ENCODE measurements at regions not wholly inside any gene's neighbourhood (a gene's known extent, or its start where the extent isn't known, plus 50 kb on each side); places are given as distances from the start of the nearest gene placed in this dataset.

- Histone ChIP-seq H4K5ac (ENCODE audit: insufficient read length, low read depth, low read length) (no peak overlapping the region), H4K8ac (replicated peaks; ENCODE audit: insufficient read length, low read depth, low read length) (no peak overlapping the region), H3K23me2 (ENCODE audit: insufficient read length, low read depth, low read length, poor library complexity, severe bottlenecking) (no peaks in the 10 kb centered on the region), H2BK5ac (ENCODE audit: insufficient read length, low read length) (no peak overlapping the region), H3K23ac (ENCODE audit: insufficient read length, low read depth, low read length) (no peak overlapping the region), H3K79me1 (ENCODE audit: insufficient read depth, low read depth, low read length, poor library complexity, severe bottlenecking) (no peaks in the 10 kb centered on the region), H3K27me3 (ENCODE audit: insufficient read depth, low read length) (no peaks in the 10 kb centered on the region), H3K4me1 (ENCODE audit: insufficient read depth, low read length) (no peaks in the 10 kb centered on the region), H2BK20ac (ENCODE audit: low read depth, low read length, poor library complexity, severe bottlenecking) (no peak overlapping the region), H3K9me3 (ENCODE audit: control insufficient read depth, low read depth, low read length) (no peaks in the 10 kb centered on the region), H2AK5ac (ENCODE audit: insufficient read length, low read length) (no peak overlapping the region), H2BK120ac (ENCODE audit: low read depth, low read length, poor library complexity, severe bottlenecking) (no peak overlapping the region), H2AFZ (ENCODE audit: low read length) (no peak overlapping the region), H4K91ac (ENCODE audit: insufficient read length, low read depth, low read length) (no peak overlapping the region), H3K14ac (ENCODE audit: insufficient read depth, low read length) (no peak overlapping the region), H3T11ph (ENCODE audit: low read length) (no peak overlapping the region), H3K27ac (ENCODE audit: insufficient read length, low read depth, low read length) (no peak overlapping the region), H2BK15ac (ENCODE audit: low read depth, low read length) (no peak overlapping the region), H3K4ac (ENCODE audit: low read depth, low read length) (no peak overlapping the region), H2BK12ac (ENCODE audit: insufficient read length, low read depth, low read length) (no peak overlapping the region), H3K18ac (ENCODE audit: insufficient read length, low read depth, low read length) (no peak overlapping the region), H3K4me2 (ENCODE audit: insufficient read depth, insufficient read length, low read length) (no peak overlapping the region), H4K20me1 (ENCODE audit: control insufficient read depth, insufficient read depth, insufficient read length) (no peaks in the 10 kb centered on the region), H3K56ac (ENCODE audit: insufficient read length, low read depth, low read length) (no peak overlapping the region), H3K79me2 (ENCODE audit: insufficient read depth, low read length) (no peaks in the 10 kb centered on the region), H3K9ac (ENCODE audit: extremely low read depth, insufficient read length, low read length) (no peak overlapping the region)
- no peaks in the 10 kb centered on the region for H3K4me1 Mint-ChIP-seq
- peaks cover 0 to 3% (median 0%) of the 10 kb centered on the region in 3 experiments; a peak in 1 of 7 replicates for H3K36me3 Mint-ChIP-seq (ENCODE audit: insufficient read depth in 1 of 3, low read depth in 3 of 3)
- no peak for TF ChIP-seq CTCF (conservative IDR thresholded peaks at IDR 0.05)
- H3K27ac Mint-ChIP-seq: no peak overlapping the region
- no CpG with 5 or more reads among the region's 3 CpGs for WGBS (ENCODE audit: extremely low coverage, insufficient read length, low lambda C conversion rate)
- DNase-seq: no peak
- no peaks in the 10 kb centered on the region; a peak in 1 of 5 replicates for H3K9me3 Mint-ChIP-seq
- H3K27me3 Mint-ChIP-seq (ENCODE audit: low read depth): no peaks in the 10 kb centered on the region
- H3K4me3 Mint-ChIP-seq: no peak overlapping the region
Observed at GRCh38 chr4:35639929-35640328, 604.4 kb downstream of the ARAP2 start.

All from H9 (cell line).